GM12891 (cell line): ENCODE measurements at regions not wholly inside any gene's neighbourhood (a gene's known extent, or its start where the extent isn't known, plus 50 kb on each side); places are given as distances from the start of the nearest gene placed in this dataset.

Experiments
- POLR2A ChIP-seq: IDR thresholded peaks from 2 replicates; pipeline ENCODE4 v1.6.1; 2011; ENCODE audit warnings: low read depth, low read length, control low read depth
- POU2F2 ChIP-seq: IDR thresholded peaks from 2 replicates; pipeline ENCODE4 v1.6.1; 2011; ENCODE audit warnings: low read depth, mild to moderate bottlenecking, control low read depth, low read length, moderate library complexity

DNA sequence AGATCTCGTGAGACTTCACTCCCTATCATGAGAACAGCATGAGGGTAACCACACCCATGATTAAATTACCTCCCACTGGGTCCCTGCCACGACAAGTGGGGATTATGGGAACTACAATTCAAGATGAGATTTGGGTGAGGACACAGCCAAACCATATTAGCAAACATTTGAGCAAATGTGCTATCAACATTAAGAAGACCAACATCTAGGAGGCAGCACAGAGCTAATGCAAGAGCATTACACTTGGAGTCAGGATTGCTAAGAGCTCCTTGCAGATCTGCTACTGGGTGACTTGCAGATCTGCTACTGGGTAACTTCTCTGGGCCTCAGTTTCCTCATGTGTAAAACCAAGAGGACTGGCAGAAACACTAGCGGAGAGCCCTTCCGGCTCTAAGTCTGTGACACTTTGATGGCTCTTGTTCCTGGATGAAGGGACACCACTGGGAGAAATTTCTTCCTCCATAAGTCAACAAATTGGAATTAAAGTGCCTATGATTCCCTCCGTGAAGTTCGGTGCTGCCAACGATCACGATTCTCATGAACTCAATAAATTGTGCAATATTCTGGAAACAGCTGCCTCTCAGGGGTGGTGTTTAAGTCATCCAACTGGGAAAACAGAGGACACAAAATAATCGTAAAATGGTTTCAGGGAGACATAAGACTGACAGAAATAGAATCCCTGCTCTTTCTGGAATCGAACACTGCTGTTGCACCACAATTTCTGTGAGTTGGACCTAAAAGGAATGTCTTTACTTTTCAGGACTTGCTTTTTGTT lies 115.8 kb upstream of the ITGB1 start:
- no peak for TF ChIP-seq POU2F2
- no peak for TF ChIP-seq POLR2A
